Transverse colon (tissue), 3 donors: ENCODE measurements at regions not wholly inside any gene's neighbourhood (a gene's known extent, or its start where the extent isn't known, plus 50 kb on each side); places are given as distances from the start of the nearest gene placed in this dataset.

ENCODE experiments used
- EP300 ChIP-seq: sonication (generic); formaldehyde crosslinking; IDR thresholded peaks from one replicate; pipeline ENCODE4 v1.6.1; 2017; ENCODE audit warnings: antibody characterized with exemption, low read depth
- POLR2A ChIP-seq: fragments of 450-650 bp; IDR thresholded peaks from one replicate; pipeline ENCODE4 v1.6.1; 2016; ENCODE audit warnings: antibody characterized with exemption, mild to moderate bottlenecking, moderate library complexity
- TF ChIP-seq, protein P1 (sequence below), 5 experiments: fragments of 200-600 bp in 3 of 5; fragments of 450-650 bp in 2 of 5; sonication (generic) in 3 of 5; IDR thresholded peaks; 1 replicate in 2 of 5; 2 replicates in 3 of 5; pipeline ENCODE4 v1.5.1; 2016 to 2017; ENCODE audit warnings: antibody characterized with exemption in 5 of 5, inconsistent platforms in 3 of 5, mild to moderate bottlenecking in 2 of 5, moderate library complexity in 1 of 5

DNA sequence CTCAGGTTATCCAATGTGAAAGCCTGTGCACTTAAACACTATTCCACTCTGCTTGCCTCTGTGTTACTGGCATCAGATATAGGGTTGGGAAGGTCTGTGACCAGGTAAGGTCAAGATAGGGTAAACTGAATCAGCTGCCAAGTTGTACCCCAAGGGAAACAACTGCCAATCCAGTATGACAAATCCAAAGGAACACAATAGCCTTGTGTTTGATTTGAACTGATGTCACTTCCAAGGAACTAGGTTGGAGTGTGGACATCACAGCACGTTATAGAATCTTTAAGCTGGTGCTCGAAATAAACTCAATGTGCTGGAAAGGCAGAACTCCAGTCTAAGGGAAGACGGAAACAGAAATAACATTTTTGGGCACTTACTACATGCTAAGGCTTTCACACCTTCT, 223.4 kb upstream of the BTG1 start:
- TF ChIP-seq, protein P1, sequence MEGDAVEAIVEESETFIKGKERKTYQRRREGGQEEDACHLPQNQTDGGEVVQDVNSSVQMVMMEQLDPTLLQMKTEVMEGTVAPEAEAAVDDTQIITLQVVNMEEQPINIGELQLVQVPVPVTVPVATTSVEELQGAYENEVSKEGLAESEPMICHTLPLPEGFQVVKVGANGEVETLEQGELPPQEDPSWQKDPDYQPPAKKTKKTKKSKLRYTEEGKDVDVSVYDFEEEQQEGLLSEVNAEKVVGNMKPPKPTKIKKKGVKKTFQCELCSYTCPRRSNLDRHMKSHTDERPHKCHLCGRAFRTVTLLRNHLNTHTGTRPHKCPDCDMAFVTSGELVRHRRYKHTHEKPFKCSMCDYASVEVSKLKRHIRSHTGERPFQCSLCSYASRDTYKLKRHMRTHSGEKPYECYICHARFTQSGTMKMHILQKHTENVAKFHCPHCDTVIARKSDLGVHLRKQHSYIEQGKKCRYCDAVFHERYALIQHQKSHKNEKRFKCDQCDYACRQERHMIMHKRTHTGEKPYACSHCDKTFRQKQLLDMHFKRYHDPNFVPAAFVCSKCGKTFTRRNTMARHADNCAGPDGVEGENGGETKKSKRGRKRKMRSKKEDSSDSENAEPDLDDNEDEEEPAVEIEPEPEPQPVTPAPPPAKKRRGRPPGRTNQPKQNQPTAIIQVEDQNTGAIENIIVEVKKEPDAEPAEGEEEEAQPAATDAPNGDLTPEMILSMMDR (IDR thresholded peaks at IDR 0.05) = no peak
- TF ChIP-seq POLR2A (no peak), EP300 (no peak)
